ENCODE measurements at regions not wholly inside any gene's neighbourhood (a gene's known extent, or its start where the extent isn't known, plus 50 kb on each side); places are given as distances from the start of the nearest gene placed in this dataset.

DNA sequence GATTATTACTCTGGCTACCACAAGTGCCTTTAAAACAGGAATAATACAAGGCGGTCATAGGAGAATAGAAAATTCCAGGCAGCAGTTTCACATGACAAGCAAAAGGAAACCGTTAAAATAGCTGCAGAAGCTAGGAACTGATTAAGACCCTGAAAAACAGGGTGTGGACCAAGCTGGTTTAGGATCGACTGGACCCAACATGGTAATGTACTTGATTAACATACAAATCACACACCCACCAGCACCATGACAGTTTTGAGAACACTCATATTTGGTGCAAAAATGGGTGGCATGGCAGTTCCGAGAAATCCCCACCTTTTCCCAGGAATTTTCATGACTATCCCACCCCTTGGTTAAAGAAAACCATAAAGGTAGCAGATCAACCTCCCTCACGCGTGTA is 51.9 kb upstream of the TMEM163 start:
- no peak for DNase-seq
- intact Hi-C loops (cut with DNase I), result no loop called here
- no peak for ATAC-seq (ENCODE audit: poor library complexity)

DNA sequence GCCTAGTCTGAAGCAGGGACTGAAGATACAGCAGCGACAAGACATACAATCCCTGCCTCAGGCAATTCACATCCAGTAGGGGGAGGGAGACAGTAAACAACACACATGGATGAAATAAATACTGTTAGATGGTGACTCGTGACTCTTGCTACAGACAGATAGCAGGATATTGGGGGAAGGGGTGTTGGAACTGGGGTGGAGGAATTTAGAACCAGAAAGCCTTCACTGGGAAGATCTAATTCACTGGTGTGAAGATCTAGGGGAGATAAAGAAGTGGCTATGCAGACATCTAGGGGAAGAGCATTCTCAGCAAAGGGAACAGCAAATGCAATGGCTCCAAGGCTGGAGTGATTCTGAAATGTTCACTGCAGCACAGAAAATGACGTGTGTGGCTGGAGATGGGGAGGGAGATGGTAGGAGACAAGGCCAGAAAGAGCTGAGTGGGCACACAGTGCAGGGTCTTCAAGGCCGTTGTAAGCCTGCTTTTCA is 52.6 kb upstream of the TMEM163 start:
- DNase-seq, result no peak
- intact Hi-C loops (cut with DNase I), result no loop called here
- ATAC-seq (ENCODE audit: poor library complexity), result no peak

DNA sequence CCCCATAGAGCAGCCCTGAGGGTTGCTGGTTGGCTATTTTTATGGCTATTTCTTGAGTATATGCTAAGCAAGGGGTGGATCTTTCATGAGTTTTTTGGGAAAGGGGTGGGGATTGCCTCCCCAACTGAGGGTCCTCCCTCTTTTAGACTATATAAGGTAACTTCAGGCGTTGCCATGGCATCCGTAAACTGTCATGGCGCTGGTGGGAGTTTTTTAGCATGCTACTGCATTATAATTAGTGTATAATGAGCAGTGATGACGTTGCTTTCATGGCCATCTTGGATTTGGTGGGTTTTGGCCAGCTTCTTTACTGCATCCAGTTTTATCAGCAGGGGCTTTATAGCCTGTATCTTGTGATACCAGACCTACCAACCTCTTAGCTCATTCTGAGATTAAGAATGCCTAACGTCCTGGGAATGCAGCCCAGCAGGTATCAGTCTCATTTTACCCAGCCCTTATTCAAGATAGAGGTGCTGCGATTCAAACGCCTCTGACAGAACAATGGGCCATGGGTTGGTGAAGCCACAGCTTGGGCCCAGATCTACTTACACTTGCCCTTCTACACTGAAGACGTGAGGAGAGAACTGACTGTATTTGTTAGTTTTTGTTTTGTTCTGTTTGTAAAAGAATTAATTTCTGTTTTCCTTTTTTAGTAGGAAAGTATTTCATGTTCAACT is 53.8 kb upstream of the TMEM163 start:
- intact Hi-C loops (cut with DNase I), result no loop called here
- ATAC-seq (ENCODE audit: poor library complexity) (no peak), DNase-seq (no peak)

DNA sequence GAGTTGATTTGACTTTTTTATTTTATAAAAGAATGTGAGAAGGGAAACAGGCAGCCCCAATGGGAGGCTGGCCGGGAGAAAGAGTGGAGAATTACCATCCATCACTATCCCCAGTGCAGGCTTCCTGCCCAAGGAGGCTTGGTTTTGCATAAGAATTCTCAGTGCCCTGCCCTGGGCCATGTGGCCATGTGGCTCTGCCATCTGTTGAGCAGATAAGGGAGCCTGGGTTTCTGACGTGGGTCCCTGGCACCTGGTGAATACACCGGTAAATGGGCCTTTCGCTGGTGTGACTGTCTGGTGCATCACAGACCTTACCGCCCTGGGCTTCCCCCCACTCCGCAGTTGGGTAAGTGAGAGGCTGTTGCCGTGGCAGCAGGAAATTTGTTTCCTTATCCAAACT is 54.5 kb upstream of the TMEM163 start:
- intact Hi-C loops (cut with DNase I), result no loop called here
- DNase-seq (no peak), ATAC-seq (ENCODE audit: poor library complexity) (peak; percentile 33)

DNA sequence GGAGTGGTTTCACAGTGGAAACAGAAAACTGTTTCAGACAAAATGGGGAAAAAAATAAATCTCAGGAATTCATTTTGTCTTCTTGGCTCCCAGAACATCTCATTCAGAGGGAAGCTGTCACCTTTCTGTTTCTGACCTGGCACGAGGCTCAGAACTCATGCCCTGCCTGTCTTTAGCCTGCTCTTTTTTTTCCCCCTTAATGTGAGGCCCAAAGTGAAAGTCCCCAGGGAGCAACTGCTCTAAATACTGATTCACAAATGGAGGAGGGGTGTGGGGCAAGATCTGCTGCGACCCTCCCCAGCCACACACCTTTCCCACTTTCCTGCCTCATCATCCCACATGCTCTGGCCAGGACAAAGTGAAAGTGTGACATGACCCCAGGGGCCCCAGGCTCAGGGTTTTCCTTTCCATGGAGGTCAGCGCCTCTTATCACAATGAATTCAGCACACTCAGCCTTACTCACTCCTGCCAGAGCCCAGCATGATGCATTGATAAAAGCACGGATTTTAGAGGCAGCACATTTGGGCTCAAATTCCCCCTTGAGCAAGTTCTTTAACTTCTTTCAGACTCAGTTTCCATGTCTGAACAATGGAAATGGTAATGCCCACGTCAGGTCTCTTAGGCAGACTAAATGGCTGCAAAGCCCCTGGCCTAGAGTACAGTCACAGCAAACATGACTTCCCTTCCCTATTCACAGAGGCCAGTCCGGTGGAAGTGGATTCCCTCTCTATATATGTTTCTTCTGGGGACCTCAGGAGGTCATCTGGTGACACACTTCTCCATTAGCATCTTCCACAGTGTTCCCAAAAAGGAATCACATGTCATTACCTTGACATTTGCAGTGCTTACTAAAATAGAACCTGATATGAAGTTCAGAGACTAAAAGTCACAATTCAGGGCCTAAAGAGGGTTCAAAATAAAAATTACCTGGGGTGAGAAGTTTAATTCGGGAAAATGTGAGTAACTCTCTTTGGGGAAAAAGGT is 55.3 kb upstream of the TMEM163 start:
- ATAC-seq (ENCODE audit: poor library complexity) (peak; percentile 67), DNase-seq (no peak)
- intact Hi-C loops (cut with DNase I), result no loop called here

DNA sequence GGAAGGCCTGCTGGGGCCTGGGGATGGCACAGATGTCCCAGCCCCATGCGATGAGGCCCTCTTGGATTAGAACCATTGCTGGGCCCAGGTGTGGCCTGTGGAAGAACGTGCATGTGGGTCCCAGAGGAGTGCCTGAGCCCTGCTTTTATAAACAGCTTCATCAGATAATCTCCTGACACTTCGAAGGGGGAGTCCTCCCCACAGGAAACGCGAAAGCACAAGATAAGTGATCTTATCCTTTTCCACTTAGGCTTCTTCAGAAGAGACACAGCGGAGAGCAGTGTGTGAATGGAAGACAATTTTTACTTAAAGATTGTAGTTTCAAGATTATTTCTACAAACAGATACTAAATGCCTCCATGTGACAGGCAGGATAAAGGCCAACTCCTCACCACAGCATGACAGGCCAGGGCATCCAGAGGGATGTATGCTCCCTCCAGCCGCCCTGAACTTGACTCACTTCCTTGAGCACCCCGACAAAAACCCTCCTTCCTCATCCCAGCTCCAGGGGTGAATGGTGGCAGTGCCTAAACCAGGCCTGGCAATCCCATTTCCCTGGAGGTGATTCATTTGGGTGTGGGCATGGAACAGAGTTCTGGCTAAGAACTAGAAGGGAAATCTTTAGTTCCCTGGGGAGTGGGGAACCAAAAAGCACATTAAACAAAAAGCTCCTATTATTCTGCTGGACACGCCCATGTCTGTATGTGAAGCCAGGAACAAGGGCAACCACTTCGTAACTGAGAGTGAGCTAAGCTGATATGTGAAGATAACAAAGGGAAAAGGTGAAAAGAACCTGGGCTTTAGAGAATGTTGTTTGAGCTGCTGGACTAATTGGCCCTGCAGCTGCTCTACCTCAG is 56.2 kb upstream of the TMEM163 start:
- intact Hi-C loops (cut with DNase I), result no loop called here
- no peak for DNase-seq
- ATAC-seq (ENCODE audit: poor library complexity), result peak; percentile 36

DNA sequence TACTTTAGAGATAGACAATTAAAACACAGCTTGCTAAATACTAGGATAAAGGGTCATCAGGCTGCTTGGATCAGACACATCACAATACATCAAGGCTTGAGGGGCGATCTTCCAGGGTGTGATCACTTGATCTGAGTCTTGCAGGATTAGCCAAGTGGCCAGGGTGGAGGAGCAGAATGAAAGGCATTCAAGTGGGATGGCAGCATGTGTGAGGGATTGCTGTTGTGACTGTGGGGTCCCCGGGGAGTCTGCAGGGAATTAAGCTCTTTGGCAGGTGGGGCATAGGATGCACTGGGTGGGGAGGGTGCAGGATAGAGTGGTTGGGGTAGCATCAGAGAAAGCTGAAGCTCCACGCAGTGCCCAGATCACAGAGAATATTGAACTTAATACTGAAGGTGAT is 58.0 kb upstream of the TMEM163 start:
- ATAC-seq (ENCODE audit: poor library complexity), result no peak
- intact Hi-C loops (cut with DNase I), result no loop called here
- DNase-seq, result no peak

DNA sequence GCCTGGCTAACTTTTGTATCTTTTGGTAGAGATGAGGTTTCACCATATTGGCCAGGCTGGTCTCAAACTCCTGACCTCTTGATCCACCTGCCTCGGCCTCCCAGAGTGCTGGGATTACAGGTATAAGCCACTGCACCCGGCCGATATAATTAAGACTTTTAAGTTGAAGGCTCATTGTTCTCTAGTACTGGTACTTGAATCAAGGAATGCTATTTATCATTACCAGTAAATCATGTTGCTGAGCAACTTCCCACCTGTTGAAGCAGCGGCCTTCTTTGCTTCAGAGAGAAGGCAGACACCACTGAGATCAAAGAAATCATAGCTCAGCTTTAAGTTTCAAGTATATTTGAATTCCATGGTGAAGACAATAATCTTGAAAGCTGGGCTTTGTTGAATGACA is 58.8 kb upstream of the TMEM163 start:
- ATAC-seq (ENCODE audit: poor library complexity), result no peak
- intact Hi-C loops (cut with DNase I), result no loop called here
- no peak for DNase-seq

DNA sequence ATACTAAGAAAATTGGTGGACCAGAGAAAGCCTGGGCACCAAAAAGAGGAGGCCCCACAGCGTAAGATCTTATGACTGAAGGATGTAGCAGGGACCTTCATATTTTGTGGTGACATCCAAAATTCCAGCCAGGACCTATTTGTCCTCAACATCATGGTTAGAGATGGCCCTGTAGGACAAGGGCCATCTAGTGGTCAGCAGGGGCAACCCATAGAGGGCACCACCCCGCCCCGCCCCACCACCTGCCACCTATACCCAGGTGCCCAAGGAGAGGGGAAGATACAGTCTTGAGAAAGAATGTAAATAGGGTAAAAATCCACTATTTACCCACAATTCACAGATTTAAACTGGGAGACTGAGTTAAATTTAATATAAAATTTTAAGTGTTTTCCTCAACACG is 59.6 kb upstream of the TMEM163 start:
- ATAC-seq (ENCODE audit: poor library complexity) (no peak), DNase-seq (no peak)
- intact Hi-C loops (cut with DNase I), result no loop called here

DNA sequence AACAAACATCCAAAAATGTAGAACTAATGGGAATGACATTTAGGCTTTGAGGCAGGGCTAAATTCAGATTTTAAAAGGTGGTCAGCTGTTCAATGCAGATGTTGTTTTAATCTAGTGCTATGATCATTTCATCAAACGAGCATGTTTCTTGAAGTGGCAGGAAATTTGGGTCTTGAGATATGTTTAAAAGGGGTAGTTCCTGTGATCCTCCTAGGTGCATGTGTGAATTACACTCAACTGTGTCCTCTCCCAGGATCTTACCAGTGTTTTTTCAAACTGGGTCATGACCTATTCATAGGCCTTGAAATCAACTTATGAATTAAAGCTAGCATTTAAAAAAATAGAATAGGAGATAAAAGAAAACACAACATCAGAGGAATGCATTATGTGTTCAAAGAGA is 57.4 kb upstream of the ACMSD start:
- DNase-seq, result no peak
- intact Hi-C loops (cut with DNase I), result no loop called here
- ATAC-seq (ENCODE audit: poor library complexity), result no peak

DNA sequence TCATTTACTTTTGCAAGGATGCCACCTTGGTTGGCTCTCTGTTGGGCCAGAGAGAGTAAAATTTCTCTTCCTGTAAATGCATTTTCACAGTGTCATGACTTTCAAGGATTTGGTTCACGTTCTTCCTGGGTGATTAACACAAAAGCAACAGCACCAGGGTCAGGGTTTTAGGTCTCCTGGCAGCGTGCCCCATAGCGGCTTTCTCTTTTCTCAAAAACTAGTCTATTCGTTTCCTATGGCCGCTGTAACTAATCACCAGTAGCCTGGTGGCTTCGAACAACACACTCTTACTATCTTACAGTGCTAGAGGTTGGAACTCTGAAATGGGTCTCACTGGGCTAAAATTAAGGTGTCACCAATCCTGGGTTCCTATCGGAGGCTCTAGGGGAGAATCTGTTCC is 56.3 kb upstream of the ACMSD start:
- DNase-seq (no peak), ATAC-seq (ENCODE audit: poor library complexity) (no peak)
- intact Hi-C loops (cut with DNase I), result no loop called here

DNA sequence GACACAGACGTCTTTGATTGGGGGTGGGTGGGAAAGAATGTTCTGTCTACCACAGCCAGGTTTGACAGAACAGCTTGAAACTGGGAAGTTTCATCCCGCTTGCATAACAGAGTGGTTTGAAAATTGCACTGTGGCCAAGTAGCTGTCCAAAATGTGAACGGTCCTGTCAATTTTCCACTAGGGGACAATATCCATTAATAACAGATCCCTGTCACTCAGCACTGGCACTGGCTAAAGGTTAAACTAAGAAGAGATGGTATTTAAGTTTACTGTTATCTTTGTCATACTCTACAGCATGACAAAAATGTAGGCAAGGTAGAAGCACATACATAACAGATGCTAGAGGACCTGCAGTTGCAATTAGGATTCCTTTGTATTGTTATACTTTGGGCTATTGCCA is 55.6 kb upstream of the ACMSD start:
- intact Hi-C loops (cut with DNase I), result no loop called here
- DNase-seq (no peak), ATAC-seq (ENCODE audit: poor library complexity) (peak; percentile 62)

DNA sequence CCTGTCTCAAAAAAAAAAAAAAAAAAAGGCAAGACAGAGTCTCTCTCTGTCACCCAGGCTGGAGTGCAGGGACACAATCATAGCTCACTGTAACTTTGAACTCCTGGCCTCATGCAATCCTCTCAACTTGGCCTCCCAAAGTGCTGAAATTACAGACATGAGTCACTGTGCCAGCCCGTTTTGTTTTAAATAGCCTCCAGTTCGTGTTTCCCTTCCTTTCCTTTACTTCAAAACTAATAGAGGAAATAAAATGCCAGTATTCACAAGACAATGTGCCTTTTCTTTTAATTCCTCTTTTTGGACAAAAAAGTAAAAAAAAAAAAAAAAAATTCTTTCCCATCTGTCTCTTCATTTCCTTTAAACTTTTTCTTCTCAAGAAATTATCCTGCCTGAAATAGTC is 54.5 kb upstream of the ACMSD start:
- no peak for DNase-seq
- ATAC-seq (ENCODE audit: poor library complexity), result peak; percentile 59
- intact Hi-C loops (cut with DNase I), result no loop called here

DNA sequence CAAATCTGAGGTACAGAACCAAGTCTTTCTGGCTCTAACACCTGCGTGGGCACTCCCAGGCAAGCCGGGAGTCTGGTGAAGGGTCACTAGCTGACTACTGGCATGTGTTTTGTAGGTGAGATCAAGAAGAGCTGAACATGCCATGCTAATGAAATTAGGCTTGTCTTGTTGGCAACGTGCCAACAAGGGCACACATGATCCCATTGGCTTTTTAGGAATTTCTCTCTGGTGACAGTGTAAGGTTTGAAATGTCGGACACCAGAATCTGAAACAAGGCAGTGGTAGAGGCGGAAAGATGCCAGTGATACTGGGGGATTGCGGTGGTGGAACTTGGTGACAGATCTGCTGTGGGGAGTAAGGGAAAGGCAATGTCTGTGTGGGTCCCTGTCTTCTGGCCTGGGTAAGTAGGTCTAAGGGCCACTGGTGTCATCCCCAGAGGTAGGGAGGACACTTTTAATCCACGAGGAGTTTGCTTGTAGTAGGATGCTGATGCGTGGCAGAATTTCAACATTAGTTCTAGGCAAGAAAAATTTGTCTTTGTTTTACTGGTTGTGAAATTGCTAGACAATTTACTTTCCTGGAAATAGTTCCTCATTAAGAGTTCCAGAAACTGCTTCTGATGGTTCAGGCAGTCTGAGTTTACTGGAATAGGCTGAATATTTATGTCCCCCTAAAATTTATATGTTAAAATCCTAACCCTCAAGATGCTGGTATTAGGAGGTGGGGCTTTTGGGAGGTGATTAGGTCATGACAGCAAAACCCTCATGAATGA is 52.6 kb upstream of the ACMSD start:
- DNase-seq (no peak), ATAC-seq (ENCODE audit: poor library complexity) (no peak)
- intact Hi-C loops (cut with DNase I), result no loop called here

DNA sequence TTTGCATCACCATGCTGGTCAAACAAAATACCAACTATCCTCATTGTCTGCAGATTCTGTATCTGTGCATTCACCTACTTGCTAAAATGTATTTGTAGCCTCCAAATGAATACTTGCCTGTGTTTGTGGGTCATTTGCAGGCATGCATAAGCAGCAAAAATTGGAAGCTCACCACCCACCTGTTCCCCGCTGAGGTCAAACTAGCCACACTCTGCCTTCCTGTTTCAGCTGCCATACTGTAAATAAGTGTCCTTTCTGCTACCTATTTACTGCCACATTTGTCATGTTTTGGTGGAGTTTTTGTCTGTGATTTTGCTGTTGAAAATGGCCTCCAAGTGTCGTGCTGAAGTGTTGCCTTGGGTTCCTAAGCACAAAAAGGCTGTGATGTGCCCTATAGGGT is 50.0 kb upstream of the ACMSD start:
- DNase-seq (no peak), ATAC-seq (ENCODE audit: poor library complexity) (no peak)
- intact Hi-C loops (cut with DNase I), result no loop called here

Measured in Right ventricle myocardium superior (tissue), 1 donor.